ENCODE measurements at regions not wholly inside any gene's neighbourhood (a gene's known extent, or its start where the extent isn't known, plus 50 kb on each side); places are given as distances from the start of the nearest gene placed in this dataset.

DNA sequence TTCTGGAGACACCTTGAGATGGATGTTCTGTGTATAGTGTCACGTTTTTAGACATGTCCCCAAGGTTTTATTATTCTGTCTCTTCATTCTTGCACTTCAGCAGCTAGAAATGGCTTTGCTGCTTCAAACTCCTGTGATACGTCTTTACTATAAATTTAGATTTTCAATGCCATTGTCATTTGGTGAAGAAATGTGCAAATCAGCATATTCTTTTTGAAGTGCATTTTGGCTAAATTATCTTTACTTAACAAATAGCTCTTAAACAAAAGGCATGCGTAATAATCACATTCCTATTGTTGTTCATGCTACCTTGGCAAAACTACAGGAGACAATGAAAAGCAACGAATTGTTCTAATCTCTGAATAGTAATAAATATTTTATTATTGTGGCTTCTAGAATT lies 502.9 kb upstream of the SYT1 start:
- Histone ChIP-seq H3K27ac (ENCODE audit: extremely low read depth, low read depth, low read length) (no peak overlapping the region), H3K4me1 (ENCODE audit: control insufficient read depth, insufficient read depth, low read length) (no peaks in the 10 kb centered on the region), H3K4me3 (ENCODE audit: low read depth, low read length) (no peak overlapping the region), H3K36me3 (ENCODE audit: control insufficient read depth in 2 of 2, insufficient read depth in 1 of 2, low read length in 2 of 2) (no peaks in the 10 kb centered on the region), H3K9me3 (ENCODE audit: control insufficient read depth, insufficient read depth, low read depth, low read length) (no peaks in the 10 kb centered on the region)
- POLR2A ChIA-PET: no interaction called here
- TF ChIP-seq ZNF623 (tag by site-specific recombination; IDR thresholded peaks at IDR 0.05) (no peak), ZNF221 (tag by site-specific recombination; IDR thresholded peaks at IDR 0.05; ENCODE audit: borderline replicate concordance) (no peak), ZNF560 (tag by site-specific recombination; IDR thresholded peaks at IDR 0.05; ENCODE audit: borderline replicate concordance) (no peak), ZBTB20 (tag by site-specific recombination; IDR thresholded peaks at IDR 0.05) (no peak), ZFP69B (tag by site-specific recombination; IDR thresholded peaks at IDR 0.05) (no peak), GFI1B (tag by site-specific recombination; IDR thresholded peaks at IDR 0.05) (no peak), MEIS1 (CRISPR knock-in tag; IDR thresholded peaks at IDR 0.05; ENCODE audit: borderline replicate concordance) (no peak), ZIC2 (tag by site-specific recombination; IDR thresholded peaks at IDR 0.05) (no peak), SALL2 (tag by site-specific recombination; IDR thresholded peaks at IDR 0.05; ENCODE audit: borderline replicate concordance) (no peak)
- CTCF ChIA-PET: no interaction called here

DNA sequence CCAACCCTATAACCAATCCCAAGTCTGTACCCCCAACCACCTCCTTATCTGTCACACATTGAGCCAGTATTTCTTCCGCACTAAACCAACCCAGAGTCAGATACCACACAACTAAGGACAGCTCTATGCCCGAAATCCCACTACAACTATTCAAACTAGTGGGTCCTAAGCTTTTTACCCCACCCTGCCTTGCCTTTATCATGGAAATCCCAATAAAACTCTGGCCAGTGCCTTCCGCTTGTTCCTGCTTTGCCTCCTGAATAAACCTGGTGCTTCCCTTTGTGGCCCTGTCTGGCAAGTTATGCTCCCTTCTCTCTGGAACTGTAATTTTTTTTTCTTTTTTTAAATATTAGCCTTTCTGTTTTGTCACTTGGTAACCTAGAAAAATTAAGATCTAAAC lies 493.3 kb upstream of the SYT1 start:
- Histone ChIP-seq H3K36me3 (ENCODE audit: control insufficient read depth in 2 of 2, insufficient read depth in 1 of 2, low read length in 2 of 2) (no peaks in the 10 kb centered on the region), H3K4me3 (ENCODE audit: low read depth, low read length) (no peak overlapping the region), H3K27ac (ENCODE audit: extremely low read depth, low read depth, low read length) (no peak overlapping the region), H3K9me3 (ENCODE audit: control insufficient read depth, insufficient read depth, low read depth, low read length) (no peaks in the 10 kb centered on the region), H3K4me1 (ENCODE audit: control insufficient read depth, insufficient read depth, low read length) (no peaks in the 10 kb centered on the region)
- TF ChIP-seq ZNF366 (tag by site-specific recombination; conservative IDR thresholded peaks at IDR 0.05) (no peak), ZBTB1 (tag by site-specific recombination; IDR thresholded peaks at IDR 0.05) (no peak), ZNF624 (tag by site-specific recombination; IDR thresholded peaks at IDR 0.05) (no peak), ZNF302 (tag by site-specific recombination; IDR thresholded peaks at IDR 0.05; ENCODE audit: low read depth) (no peak), ZFP3 (tag by site-specific recombination; IDR thresholded peaks at IDR 0.05; ENCODE audit: low read depth) (no peak)
- TF ChIP-seq, protein P1, sequence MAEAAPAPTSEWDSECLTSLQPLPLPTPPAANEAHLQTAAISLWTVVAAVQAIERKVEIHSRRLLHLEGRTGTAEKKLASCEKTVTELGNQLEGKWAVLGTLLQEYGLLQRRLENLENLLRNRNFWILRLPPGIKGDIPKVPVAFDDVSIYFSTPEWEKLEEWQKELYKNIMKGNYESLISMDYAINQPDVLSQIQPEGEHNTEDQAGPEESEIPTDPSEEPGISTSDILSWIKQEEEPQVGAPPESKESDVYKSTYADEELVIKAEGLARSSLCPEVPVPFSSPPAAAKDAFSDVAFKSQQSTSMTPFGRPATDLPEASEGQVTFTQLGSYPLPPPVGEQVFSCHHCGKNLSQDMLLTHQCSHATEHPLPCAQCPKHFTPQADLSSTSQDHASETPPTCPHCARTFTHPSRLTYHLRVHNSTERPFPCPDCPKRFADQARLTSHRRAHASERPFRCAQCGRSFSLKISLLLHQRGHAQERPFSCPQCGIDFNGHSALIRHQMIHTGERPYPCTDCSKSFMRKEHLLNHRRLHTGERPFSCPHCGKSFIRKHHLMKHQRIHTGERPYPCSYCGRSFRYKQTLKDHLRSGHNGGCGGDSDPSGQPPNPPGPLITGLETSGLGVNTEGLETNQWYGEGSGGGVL (tag by site-specific recombination; IDR thresholded peaks at IDR 0.05): no peak
- TF ChIP-seq, protein P2, sequence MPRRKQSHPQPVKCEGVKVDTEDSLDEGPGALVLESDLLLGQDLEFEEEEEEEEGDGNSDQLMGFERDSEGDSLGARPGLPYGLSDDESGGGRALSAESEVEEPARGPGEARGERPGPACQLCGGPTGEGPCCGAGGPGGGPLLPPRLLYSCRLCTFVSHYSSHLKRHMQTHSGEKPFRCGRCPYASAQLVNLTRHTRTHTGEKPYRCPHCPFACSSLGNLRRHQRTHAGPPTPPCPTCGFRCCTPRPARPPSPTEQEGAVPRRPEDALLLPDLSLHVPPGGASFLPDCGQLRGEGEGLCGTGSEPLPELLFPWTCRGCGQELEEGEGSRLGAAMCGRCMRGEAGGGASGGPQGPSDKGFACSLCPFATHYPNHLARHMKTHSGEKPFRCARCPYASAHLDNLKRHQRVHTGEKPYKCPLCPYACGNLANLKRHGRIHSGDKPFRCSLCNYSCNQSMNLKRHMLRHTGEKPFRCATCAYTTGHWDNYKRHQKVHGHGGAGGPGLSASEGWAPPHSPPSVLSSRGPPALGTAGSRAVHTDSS (tag by site-specific recombination; IDR thresholded peaks at IDR 0.05): no peak
- ChIA-PET CTCF (no interaction called here), POLR2A (no interaction called here)

DNA sequence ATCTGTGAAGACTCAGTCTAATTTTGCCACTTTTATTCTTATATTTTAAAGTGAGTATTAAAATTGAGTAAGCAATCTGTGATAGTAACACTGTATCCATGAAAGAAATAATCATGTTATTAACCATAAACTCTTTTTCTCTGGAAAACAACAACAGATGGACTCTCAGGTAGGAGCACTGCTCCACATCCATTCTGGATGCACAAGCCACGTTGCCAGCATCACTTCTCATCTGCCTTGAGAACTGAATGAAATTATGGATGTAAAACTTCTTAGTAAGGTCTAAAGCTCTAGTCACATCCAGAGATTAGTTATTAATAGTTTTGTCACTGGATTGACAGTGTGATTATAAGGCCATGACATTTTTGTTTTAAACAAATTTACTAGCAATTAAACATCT lies 489.1 kb upstream of the SYT1 start:
- CTCF ChIA-PET: no interaction called here
- H3K4me3 ChIP-seq (ENCODE audit: low read depth, low read length): no peak overlapping the region
- no peaks in the 10 kb centered on the region for H3K4me1 ChIP-seq (ENCODE audit: control insufficient read depth, insufficient read depth, low read length)
- POLR2A ChIA-PET: no interaction called here
- H3K9me3 ChIP-seq (ENCODE audit: control insufficient read depth, insufficient read depth, low read depth, low read length): no peaks in the 10 kb centered on the region
- H3K27ac ChIP-seq (ENCODE audit: extremely low read depth, low read depth, low read length): no peak overlapping the region
- TF ChIP-seq HOXD13 (CRISPR knock-in tag; IDR thresholded peaks at IDR 0.05; ENCODE audit: borderline replicate concordance) (no peak), ZNF426 (tag by site-specific recombination; IDR thresholded peaks at IDR 0.05) (no peak), ZNF132 (tag by site-specific recombination; IDR thresholded peaks at IDR 0.05; ENCODE audit: borderline replicate concordance) (no peak), ZNF600 (tag by site-specific recombination; IDR thresholded peaks at IDR 0.05) (no peak)
- TF ChIP-seq, protein P3, sequence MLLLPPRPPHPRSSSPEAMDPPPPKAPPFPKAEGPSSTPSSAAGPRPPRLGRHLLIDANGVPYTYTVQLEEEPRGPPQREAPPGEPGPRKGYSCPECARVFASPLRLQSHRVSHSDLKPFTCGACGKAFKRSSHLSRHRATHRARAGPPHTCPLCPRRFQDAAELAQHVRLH (tag by site-specific recombination; IDR thresholded peaks at IDR 0.05): no peak
- TF ChIP-seq, protein P4, sequence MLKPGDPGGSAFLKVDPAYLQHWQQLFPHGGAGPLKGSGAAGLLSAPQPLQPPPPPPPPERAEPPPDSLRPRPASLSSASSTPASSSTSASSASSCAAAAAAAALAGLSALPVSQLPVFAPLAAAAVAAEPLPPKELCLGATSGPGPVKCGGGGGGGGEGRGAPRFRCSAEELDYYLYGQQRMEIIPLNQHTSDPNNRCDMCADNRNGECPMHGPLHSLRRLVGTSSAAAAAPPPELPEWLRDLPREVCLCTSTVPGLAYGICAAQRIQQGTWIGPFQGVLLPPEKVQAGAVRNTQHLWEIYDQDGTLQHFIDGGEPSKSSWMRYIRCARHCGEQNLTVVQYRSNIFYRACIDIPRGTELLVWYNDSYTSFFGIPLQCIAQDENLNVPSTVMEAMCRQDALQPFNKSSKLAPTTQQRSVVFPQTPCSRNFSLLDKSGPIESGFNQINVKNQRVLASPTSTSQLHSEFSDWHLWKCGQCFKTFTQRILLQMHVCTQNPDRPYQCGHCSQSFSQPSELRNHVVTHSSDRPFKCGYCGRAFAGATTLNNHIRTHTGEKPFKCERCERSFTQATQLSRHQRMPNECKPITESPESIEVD (tag by site-specific recombination; IDR thresholded peaks at IDR 0.05): no peak
- no peaks in the 10 kb centered on the region for H3K36me3 ChIP-seq (ENCODE audit: control insufficient read depth in 2 of 2, insufficient read depth in 1 of 2, low read length in 2 of 2)

All from HEK293 (cell line).